Endometrium (tissue), 2 donors: ENCODE measurements at regions not wholly inside any gene's neighbourhood (a gene's known extent, or its start where the extent isn't known, plus 50 kb on each side); places are given as distances from the start of the nearest gene placed in this dataset.

Source experiments
- FAIRE-seq: peaks from 2 replicates; lab custom pipeline; 2012; peaks lifted over from hg19 to GRCh38; lab: Jason Lieb, UNC
- donor health status: control.
- donor health status: control.

DNA sequence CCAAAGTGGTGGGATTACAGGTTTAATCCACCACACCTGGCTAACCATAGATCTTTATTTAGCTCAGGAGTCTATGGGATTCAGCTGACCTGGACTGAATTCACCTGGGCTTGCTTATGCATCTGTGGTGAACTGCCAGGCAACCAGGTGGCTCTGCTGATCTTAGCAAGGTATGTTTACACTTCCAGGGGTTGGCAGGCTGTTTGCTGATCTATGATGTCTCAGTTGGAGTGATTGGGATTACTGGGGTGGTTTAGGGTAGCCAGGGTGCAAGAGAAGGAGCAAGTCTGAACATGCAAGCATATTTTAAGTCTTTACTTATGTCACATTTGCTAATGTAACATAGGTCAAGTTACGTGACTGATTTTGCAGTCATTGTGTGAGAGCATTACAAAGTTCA, 63.6 kb upstream of the JAK2 start:
- no peak for FAIRE-seq

DNA sequence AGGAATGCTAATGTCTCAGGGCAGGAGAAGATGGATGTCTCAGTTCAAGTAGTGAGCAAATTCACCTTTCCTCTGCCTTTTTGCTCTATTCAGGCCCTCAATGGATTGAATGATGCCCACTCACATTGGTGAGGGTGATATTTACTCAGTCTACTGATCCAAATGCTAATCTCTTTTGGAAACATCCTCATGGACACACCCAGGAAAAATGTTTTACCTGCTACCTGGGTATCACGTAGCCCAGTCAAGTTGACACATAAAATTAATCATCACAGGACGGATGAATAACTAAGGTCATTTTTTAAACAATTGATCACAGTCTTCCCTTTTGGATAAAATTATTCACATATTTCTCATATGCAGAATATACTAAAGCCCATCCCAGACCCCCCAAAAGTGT, 63.0 kb upstream of the JAK2 start:
- FAIRE-seq = no peak

DNA sequence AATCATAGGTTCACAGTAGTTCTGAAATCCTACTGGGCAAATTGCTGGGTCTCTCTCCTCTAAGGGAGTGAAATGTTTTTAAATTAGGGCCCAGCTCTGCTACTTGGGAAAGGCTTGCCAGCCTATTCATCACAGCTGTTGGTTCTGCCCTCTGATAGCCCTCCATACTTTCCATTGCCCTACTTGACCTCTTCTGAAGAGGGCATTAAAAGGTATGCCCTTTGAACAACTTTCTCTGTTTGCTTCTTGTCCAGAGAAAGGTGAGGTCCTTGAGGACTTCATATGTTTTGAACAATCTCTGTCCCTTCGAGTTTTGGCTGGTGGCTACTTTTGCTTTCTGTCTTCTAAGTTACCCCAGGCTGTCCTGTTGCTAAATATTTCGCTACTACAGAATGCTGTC, 62.3 kb upstream of the JAK2 start:
- FAIRE-seq = no peak

DNA sequence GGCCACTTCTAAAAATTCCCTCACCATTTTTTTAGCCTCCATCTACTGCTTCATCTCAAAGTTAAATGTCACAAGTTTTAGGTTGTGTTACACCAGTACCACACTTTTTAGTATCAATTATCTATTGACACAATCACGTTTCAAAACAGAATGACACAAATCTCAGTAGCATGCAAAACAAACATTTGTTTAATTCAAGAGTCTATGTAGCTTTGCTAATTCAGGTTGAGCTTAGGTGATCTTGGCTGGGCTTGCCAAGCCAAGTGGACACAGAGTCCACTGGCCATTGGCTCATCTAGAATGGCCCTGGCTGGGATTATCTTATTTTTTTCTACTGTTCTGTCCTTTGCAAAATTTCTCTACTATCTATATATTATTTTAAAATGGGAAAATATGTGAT, 61.9 kb upstream of the JAK2 start:
- no peak for FAIRE-seq

DNA sequence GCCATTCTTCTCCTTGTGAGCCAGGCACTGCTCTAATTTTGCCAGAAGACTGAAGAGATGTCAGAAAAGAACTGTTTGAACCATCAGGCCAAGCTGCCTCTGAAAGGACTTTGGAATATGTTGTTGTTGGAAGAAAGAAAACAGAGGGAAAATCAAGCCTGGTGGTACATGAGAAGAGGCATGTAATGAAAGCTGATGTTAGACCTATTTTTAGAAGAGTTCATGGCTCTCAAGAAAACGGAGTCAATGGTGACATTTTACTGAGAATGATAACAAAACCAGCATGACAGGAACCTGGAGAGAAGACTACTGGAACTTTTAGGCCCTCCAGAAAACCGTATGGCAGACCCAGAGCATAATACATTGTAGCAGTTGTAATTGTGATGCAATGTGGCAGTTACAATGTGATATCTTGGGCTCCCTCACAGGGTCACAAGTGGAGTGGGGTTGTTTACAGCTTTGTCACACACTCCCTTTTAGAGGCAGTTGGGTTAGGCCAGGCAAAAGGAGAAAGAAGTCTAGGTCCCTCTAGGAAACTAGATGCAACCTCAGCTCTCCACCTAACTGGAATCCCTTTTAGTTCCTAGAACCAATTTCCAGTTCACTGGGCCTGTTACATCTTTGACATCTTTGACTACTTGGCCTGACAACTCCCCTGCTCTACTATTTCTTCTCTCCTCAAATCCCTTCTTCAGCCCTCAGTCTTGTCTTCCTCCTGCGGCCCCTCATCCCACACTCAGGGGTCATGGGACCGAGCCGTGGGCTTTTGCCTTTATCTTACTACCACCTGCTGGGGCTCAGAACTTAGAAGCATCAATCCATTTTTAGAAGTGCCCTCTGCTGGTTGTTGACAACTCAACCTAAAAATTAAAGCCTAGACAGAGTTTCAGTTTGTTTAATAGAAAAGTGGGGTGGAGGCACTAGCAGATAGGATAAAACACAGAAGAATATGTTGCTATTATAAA, 61.2 kb upstream of the JAK2 start:
- no peak for FAIRE-seq

DNA sequence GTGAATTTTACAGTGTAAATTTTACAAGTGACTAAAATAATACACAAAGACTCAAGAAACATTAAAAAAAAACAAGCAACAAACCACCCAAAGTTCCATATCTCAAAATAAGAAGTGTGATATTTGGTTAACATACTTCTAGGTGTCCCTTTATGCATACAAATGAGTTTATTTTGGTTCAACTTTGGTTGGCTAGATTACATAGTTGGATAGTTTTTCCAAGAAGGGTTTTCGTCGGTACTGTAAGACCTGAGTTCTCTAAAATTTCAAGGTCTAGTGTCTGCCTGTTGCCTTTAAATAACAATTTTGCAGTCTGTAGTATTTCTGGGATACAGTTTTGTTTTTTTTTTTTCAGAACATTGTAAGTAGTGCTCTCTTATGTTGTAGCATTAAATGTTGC, 58.8 kb upstream of the JAK2 start:
- no peak for FAIRE-seq

DNA sequence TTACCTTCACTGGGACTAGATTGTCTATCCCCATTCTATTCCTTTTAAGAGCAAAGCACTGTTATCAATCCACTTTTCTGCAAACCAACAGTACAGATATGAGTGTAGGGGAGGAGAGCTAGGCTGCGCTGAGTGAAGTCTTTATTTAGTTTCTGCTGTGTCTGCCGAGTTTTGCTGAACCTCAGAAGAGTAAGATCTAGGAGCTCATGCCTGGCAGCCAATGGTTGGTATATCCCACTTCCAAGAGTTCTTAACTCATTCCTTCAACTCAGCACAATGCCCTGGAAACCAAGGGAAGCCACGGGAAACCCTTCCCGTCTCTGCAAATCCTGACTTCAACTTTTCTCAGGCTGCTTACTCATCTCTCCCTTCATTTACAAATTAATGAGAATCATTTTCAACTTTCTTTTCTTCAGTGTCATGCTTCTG, 58.0 kb upstream of the JAK2 start:
- no peak for FAIRE-seq

DNA sequence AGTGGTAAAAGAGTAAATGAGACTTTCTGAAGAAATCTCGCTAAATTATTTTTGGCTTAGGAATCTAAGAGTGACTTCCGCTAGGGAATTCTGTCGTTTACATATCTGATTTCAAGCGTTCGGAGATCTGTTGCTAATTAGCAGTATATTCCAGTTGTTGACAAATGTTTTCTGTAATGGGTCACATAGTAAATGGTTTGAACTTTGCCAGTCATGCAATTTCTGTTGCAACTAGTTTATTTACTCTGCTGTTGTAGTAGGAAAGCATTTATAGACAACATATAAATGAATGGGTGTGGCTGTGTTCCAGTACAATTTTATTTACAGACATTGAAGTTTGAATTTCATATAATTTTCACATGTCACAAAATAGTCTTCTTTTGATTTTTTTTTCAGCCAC, 57.4 kb upstream of the JAK2 start:
- FAIRE-seq = peak; percentile 77

DNA sequence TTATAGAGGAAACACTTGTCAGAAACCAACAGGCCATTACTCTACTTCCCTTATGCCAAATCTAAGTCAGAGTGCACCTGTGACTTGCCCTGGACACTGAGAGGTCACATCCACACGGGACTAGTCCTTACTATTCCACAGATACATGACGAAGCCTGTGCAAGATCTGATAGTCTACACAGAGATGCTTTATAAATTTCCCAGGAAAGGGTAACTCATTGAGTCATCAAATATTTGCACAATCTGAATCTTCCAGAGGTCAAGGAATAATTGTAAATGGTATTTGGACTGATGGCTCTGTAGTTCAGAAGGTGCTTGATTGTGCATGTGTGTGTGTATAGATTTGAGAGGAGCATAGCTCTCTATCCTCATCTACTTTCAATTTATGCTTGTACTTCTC, 55.2 kb upstream of the JAK2 start:
- no peak for FAIRE-seq

DNA sequence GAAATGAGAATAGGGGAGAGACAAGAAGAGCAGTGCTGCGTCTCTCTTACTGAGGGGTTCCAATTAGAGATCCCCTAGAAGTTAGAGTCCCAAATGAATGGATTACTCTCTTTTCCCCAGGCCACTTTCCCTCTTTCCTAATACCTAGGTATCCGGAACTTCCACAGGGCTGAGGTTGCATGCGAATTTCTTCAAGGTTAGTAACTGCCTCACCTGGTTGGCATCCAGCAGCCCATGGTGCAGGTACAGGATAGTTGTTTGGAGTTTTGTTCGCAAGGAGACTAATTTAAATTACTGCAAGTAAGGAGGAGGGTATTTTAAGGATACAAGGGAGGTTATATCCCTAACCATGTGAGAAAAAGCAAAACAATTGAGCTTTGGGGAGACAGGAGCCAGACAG, 52.4 kb upstream of the JAK2 start:
- no peak for FAIRE-seq

DNA sequence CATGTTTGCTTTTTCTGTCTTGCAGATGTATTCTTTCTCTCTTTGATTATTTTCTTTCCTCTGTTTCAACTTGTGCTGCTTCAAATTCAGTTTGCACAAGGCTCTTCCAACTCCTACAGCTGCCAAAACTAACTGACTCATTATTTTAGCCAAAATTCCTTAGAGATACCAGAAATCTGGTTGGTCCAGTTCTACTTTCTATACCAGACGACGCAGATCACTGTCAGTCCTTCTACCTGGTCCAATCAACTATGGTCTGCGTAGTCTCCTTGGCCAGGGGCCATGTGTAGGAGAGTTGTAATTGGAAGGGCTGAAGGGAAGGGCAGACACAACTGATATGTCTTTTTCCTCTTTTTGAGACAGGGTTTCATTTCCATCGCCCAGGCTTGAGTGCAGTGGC, 51.9 kb upstream of the JAK2 start:
- FAIRE-seq = no peak

DNA sequence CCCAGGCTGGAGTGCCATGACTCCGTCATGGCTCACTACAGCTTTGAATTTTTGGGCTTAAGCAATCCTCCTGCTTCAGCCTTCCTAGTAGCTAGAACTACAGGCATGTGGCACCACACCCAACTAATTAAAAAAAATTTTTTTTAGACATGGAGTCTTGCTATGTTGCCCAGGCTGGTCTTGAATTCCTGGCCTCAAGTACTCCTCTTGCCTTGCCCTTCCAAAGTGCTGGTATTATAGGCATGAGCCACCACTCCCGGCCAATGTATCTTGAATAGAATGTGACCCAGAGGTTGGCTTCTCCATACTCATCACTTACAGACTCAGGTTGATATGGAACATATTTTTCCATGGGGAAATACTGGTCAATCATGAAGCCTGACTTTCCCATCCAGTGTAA, 51.2 kb upstream of the JAK2 start:
- no peak for FAIRE-seq

DNA sequence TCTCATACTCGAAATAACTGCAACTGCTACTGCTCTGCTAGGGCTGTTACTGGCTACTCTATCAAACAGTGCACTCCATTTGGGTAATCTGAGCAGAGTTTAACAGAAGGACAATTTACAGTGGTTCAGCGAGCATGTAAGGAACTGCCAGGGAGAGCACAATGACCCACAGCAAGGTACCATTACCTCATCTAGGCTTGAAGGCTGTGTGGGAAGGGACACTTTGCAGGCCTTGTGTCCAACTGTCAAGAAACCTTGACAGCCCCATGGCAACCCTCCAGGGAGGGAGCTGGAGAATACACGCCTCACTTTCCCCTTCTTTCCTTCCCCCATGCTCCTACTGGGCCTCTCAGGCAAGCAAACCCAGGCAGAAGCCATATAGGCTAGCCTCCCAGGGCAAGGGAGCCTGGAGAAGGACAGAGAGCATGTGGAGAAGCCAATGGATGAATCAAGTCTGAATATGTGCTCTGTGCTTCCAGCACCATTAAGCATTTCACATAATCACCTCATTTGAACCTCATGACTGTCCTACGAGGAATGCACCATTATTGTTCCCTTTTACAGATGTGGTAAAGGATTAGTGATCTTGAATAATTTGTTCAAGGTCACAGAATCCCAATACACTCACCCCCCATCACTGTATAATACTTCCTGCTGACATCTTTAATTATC, 49.9 kb upstream of the JAK2 start:
- FAIRE-seq = no peak
